ENCODE measurements at regions not wholly inside any gene's neighbourhood (a gene's known extent, or its start where the extent isn't known, plus 50 kb on each side); places are given as distances from the start of the nearest gene placed in this dataset.

DNA sequence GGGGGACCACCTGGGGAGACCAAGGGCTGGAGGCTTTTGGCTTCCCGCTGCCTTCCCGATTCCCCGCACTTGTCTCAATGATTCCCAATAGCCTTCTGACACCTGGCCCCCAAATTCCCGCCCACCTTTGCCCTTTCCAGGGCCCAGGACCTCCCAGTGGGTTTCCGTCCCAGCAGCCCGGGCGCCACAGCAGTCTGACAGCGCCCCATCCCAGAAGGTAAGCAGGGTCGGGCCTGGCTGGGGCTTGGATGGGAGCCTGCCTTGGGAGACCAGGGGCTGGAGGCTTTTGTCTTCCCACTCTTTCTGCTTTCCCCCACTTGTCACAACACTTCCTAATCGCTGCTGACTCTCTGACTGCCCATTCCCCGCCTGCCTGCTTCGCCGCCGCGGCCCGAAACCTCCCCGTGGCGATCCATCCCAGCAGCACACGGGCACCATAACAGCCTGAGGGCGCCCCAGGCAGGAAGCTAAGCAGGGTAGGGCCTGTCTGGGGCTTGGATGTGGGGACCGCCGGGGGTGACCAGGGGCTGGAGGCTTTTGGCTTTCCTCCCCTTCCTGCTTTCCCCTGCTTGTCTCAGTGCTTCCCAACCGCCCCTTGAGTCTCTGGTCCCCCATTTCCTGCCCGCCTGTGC is 2289.3 kb downstream of the TP53TG3F start:
- peaks cover 78% of the 10 kb centered on the region for H3K9me3 ChIP-seq (ENCODE audit: control insufficient read depth, insufficient read depth, low read length)
- ATAC-seq = no peak

DNA sequence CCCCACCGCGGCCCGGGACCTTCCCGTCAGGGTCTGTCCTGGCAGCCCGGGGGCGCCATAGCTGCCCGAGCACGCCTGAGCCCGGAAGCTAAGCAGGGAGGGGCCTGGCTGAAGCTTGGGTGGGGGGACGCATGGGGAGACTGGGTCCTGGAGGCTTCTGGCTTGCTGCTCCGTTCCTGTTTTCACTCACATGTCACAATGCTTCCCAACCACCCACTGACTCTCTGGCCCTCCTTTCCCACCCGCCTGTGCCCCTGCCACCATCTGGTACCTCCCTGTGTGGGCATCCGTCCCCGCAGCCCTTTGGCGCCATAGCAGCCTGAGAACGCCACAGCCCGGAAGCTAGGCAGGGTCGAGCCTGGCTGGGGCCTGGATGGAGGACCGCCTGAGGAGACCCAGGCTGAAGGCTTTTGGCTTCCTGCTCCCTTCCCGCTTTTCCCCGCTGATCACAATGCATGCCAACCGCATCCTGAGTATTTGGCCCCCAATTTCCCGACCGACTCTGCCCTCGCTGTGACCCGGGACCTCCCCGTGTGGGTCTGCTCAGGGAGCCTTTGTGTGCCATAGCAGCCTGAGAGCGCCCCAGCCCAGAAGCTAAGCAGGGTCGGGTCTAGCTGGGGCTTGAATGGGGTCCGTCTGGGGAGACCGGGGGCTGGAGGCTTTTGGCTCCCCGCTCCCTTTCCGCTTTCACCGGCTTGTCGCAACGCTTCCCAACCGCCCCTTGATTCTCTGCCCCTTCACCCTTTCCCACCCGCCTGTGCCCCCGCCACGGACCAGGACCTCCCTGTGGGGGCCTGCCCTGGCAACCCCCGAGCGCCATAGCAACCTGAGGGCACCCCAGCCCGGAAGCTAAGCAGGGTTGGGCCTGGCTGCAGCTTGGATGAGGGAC is 2290.1 kb downstream of the TP53TG3F start:
- DNase-seq (no peak), ATAC-seq (no peak)
- intact Hi-C loops (cut with micrococcal nuclease) = no loop called here
- Mint-ChIP-seq H3K36me3 (no peaks in the 10 kb centered on the region), H3K27ac (no peak overlapping the region), H3K4me3 (no peak overlapping the region), H3K9me3 (peaks cover 11 to 40% of the 10 kb centered on the region in 2 donors), H3K27me3 (ENCODE audit: low read depth in 2 of 2) (no peaks in the 10 kb centered on the region), H3K4me1 (no peaks in the 10 kb centered on the region)
- no peaks in the 10 kb centered on the region for H3K36me3 ChIP-seq (ENCODE audit: control insufficient read depth, insufficient read depth, low read length)
- H3K4me3 ChIP-seq (ENCODE audit: low read length) = no peak overlapping the region
- H3K9me3 ChIP-seq (ENCODE audit: control insufficient read depth, insufficient read depth, low read length) = peaks cover 80% of the 10 kb centered on the region
- no peaks in the 10 kb centered on the region for H3K27me3 ChIP-seq (ENCODE audit: control insufficient read depth, insufficient read depth, low read length)
- H3K4me1 ChIP-seq (ENCODE audit: control insufficient read depth, insufficient read depth, low read length) = no peaks in the 10 kb centered on the region
- TF ChIP-seq, protein P1, sequence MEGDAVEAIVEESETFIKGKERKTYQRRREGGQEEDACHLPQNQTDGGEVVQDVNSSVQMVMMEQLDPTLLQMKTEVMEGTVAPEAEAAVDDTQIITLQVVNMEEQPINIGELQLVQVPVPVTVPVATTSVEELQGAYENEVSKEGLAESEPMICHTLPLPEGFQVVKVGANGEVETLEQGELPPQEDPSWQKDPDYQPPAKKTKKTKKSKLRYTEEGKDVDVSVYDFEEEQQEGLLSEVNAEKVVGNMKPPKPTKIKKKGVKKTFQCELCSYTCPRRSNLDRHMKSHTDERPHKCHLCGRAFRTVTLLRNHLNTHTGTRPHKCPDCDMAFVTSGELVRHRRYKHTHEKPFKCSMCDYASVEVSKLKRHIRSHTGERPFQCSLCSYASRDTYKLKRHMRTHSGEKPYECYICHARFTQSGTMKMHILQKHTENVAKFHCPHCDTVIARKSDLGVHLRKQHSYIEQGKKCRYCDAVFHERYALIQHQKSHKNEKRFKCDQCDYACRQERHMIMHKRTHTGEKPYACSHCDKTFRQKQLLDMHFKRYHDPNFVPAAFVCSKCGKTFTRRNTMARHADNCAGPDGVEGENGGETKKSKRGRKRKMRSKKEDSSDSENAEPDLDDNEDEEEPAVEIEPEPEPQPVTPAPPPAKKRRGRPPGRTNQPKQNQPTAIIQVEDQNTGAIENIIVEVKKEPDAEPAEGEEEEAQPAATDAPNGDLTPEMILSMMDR (IDR thresholded peaks at IDR 0.05) = no peak
- WGBS (ENCODE audit: insufficient coverage) = 92% methylated on average over 43 of the region's 43 CpGs
- H3K27ac ChIP-seq (ENCODE audit: low read length) = no peak overlapping the region

More for the DNA sequence above, 2289.3 kb downstream of the TP53TG3F start:
- no peaks in the 10 kb centered on the region for H3K27me3 ChIP-seq (ENCODE audit: control insufficient read depth, insufficient read depth, low read length)
- no peaks in the 10 kb centered on the region for H3K36me3 ChIP-seq (ENCODE audit: control insufficient read depth, insufficient read depth, low read length)
- no peak overlapping the region for H3K27ac ChIP-seq (ENCODE audit: low read length)
- Mint-ChIP-seq H3K27ac (no peak overlapping the region), H3K36me3 (no peaks in the 10 kb centered on the region), H3K4me1 (no peaks in the 10 kb centered on the region), H3K4me3 (no peak overlapping the region), H3K9me3 (peaks cover 13 to 45% of the 10 kb centered on the region in 2 donors), H3K27me3 (ENCODE audit: low read depth in 2 of 2) (no peaks in the 10 kb centered on the region)
- intact Hi-C loops (cut with micrococcal nuclease) = no loop called here
- no peaks in the 10 kb centered on the region for H3K4me1 ChIP-seq (ENCODE audit: control insufficient read depth, insufficient read depth, low read length)
- WGBS (ENCODE audit: insufficient coverage) = 90% methylated on average over 24 of the region's 24 CpGs
- no peak overlapping the region for H3K4me3 ChIP-seq (ENCODE audit: low read length)
- no peak for DNase-seq
- TF ChIP-seq, protein P1 (IDR thresholded peaks at IDR 0.05) = no peak

DNA sequence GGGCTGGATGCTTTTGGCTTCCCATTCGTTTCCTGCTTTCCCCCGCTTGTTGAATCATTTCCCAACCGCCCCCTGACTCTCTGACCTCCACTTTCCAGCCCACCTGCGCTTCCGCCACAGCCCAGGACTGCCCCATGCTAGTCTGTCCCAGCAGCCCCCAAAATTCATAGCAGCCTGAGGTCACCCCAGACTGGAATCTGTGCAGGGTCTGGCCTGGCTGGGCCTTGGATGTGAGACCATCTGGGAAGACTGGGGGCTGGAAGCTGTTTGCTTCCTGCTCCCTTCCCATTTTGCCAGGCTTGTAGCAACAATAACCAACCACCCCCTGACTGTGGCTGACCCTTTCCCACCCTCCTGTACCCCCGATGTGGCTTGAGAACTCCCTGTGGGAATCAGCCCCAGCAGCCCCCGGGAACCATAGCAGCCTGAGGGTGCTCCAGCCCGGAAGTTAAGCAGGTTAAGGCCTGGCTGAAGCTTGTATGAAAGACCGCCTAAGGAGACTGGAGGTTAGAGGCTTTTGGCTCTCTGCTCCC is 2290.8 kb downstream of the TP53TG3F start:
- TF ChIP-seq, protein P1 (IDR thresholded peaks at IDR 0.05) = no peak
- no peak for DNase-seq
- H3K27me3 Mint-ChIP-seq (ENCODE audit: low read depth in 2 of 2) = no peaks in the 10 kb centered on the region
- no peak overlapping the region for H3K4me3 ChIP-seq (ENCODE audit: low read length)
- no peaks in the 10 kb centered on the region for H3K4me1 Mint-ChIP-seq
- H3K36me3 Mint-ChIP-seq = peaks cover 3% of the 10 kb centered on the region
- peaks cover 8 to 34% of the 10 kb centered on the region in 2 donors for H3K9me3 Mint-ChIP-seq
- no peak overlapping the region for H3K27ac Mint-ChIP-seq
- peaks cover 88% of the 10 kb centered on the region for H3K9me3 ChIP-seq (ENCODE audit: control insufficient read depth, insufficient read depth, low read length)
- H3K4me3 Mint-ChIP-seq = no peak overlapping the region
- no peaks in the 10 kb centered on the region for H3K27me3 ChIP-seq (ENCODE audit: control insufficient read depth, insufficient read depth, low read length)
- no peak overlapping the region for H3K27ac ChIP-seq (ENCODE audit: low read length)
- no peaks in the 10 kb centered on the region for H3K36me3 ChIP-seq (ENCODE audit: control insufficient read depth, insufficient read depth, low read length)
- H3K4me1 ChIP-seq (ENCODE audit: control insufficient read depth, insufficient read depth, low read length) = no peaks in the 10 kb centered on the region
- WGBS (ENCODE audit: insufficient coverage) = 90% methylated on average over 8 of the region's 9 CpGs
- ATAC-seq = no peak
- intact Hi-C loops (cut with micrococcal nuclease) = no loop called here

All from natural killer cell (primary cell).